Activated CD4-positive, alpha-beta memory T cell treated with anti-CD3 and anti-CD28 coated beads, Interleukin-2, amount 10 ng/mL, durations not matched to agents 7 days and 5 days (primary cell): ENCODE measurements at regions not wholly inside any gene's neighbourhood (a gene's known extent, or its start where the extent isn't known, plus 50 kb on each side); places are given as distances from the start of the nearest gene placed in this dataset.

Experiments
- CTCF ChIA-PET: fragments of 350-600 bp; sonication (Branson Sonifier 250); formaldehyde crosslinking; loops from one replicate; lab custom pipeline; 2021; ENCODE audit warnings: antibody characterized with exemption, inconsistent platforms; lab: Charles Lee
- POLR2A ChIA-PET: fragments of 350-600 bp; sonication (Branson Sonifier 250); formaldehyde crosslinking; loops from one replicate; lab custom pipeline; 2021; ENCODE audit warnings: antibody characterized with exemption; lab: Charles Lee
- DNase-seq: peaks from one replicate; pipeline ENCODE4 v3.0.0-alpha.2; 2020
- H3K27ac Mint-ChIP-seq: one replicate; pipeline ENCODE4 v1.8.0; 2021; ENCODE audit warnings: mild to moderate bottlenecking, mixed read lengths
- H3K27me3 Mint-ChIP-seq: one replicate; pipeline ENCODE4 v1.8.0; 2021; ENCODE audit warnings: mixed read lengths
- H3K36me3 Mint-ChIP-seq: one replicate; pipeline ENCODE4 v1.8.0; 2021; ENCODE audit warnings: low read depth, mixed read lengths
- H3K4me1 Mint-ChIP-seq: one replicate; pipeline ENCODE4 v1.8.0; 2021; ENCODE audit warnings: mixed read lengths
- H3K4me3 Mint-ChIP-seq: one replicate; pipeline ENCODE4 v1.8.0; 2021; ENCODE audit warnings: mild to moderate bottlenecking, mixed read lengths
- H3K9me3 Mint-ChIP-seq: one replicate; pipeline ENCODE4 v1.8.0; 2021; ENCODE audit warnings: mixed read lengths

DNA sequence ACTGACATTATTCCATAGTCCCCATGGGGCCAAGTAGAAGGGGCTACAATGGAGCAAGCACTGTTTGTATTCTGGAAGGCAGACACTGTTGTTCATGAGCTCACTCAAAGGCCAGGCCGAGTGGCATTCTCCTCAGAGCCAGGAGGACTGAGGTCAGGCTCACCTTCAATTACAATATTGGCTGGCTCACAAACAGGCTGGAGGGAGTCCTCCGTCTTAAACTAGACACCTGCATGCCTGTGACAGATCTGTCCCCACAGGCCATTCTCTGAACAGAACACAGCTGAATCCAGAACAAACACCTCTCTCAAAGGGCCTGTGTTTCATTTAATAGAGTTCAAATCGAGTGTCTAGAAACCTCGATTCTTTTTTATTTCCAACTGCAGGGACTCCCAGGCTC is 347.4 kb upstream of the PPP2R3A start:
- Mint-ChIP-seq H3K27me3 (no peaks in the 10 kb centered on the region), H3K9me3 (no peaks in the 10 kb centered on the region), H3K4me1 (no peaks in the 10 kb centered on the region), H3K36me3 (no peaks in the 10 kb centered on the region), H3K27ac (no peak overlapping the region), H3K4me3 (no peak overlapping the region)
- ChIA-PET CTCF (no interaction called here), POLR2A (no interaction called here)
- DNase-seq: no peak

DNA sequence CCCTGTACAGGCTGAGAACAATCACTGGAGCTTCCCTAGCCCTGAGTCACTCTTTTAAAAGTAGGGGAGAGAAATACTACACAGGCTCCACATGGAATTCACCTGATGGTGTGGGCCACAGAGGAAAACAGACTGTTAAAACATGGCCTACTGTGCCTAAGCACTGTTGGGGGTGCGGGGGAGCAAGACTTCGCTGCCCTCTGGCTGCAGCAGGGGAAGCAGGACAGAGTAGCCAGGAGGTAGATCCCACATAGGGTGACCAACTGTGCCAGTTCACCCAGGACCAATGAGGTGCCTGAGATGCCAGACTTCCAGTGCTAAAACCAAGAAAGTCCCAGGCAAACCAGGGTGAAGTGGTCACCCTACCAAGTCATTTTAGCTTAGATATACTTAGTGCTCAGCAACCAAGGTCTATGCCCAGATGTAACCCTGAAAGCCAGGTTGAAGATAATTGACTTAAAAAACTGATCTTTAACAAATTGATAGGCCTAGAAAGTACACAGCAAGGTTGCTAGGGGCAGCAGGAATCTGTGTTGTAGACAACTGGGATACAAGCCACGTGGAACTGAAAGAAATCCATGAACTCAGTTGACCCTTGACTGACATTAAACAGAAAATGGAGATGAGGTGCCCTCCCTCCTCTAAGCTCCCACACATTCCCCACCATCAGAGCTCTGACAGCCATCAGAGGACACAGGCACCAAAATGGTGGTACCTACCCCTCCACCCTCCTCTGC is 344.2 kb upstream of the PPP2R3A start:
- no peak for DNase-seq
- H3K9me3 Mint-ChIP-seq: no peaks in the 10 kb centered on the region
- H3K4me3 Mint-ChIP-seq: no peak overlapping the region
- no peaks in the 10 kb centered on the region for H3K36me3 Mint-ChIP-seq
- ChIA-PET CTCF (no interaction called here), POLR2A (no interaction called here)
- no peaks in the 10 kb centered on the region for H3K27me3 Mint-ChIP-seq
- no peaks in the 10 kb centered on the region for H3K4me1 Mint-ChIP-seq
- H3K27ac Mint-ChIP-seq: no peak overlapping the region

- Mint-ChIP-seq H3K9me3 (no peaks in the 10 kb centered on the region), H3K4me1 (no peaks in the 10 kb centered on the region), H3K27ac (no peak overlapping the region), H3K36me3 (no peaks in the 10 kb centered on the region), H3K27me3 (no peaks in the 10 kb centered on the region), H3K4me3 (no peak overlapping the region)
- no peak for DNase-seq
- POLR2A ChIA-PET: no interaction called here
- CTCF ChIA-PET: no interaction called here
These were observed 343.3 kb upstream of the PPP2R3A start for GRCh38 chr3:135622215-135622614.

DNA sequence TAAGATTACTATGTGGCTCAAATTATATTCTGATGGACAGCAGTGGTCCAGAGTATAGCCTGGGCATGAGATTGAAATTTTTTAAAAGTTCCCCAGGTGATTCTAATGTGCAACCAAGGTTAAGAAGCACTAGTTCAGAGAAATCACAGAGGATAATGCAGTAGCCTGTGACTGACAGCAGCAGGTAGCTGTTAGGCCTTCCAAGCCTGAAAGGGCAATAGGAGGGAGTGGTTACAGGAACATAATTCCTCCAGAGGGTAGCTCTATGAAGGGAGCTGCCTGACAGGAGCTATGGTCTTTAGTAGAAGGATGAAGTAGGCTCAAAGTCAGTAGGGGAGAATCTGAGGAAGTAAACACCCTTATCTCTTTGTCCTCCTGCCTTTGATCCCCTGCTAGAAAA is 342.9 kb upstream of the PPP2R3A start:
- H3K27me3 Mint-ChIP-seq: no peaks in the 10 kb centered on the region
- no peaks in the 10 kb centered on the region for H3K4me1 Mint-ChIP-seq
- CTCF ChIA-PET: no interaction called here
- POLR2A ChIA-PET: no interaction called here
- no peak for DNase-seq
- H3K36me3 Mint-ChIP-seq: no peaks in the 10 kb centered on the region
- no peak overlapping the region for H3K4me3 Mint-ChIP-seq
- H3K27ac Mint-ChIP-seq: no peak overlapping the region
- H3K9me3 Mint-ChIP-seq: no peaks in the 10 kb centered on the region

GRCh38 chr3:135623558-135623957 is 342.0 kb upstream of the PPP2R3A start:
- POLR2A ChIA-PET: no interaction called here
- H3K36me3 Mint-ChIP-seq: no peaks in the 10 kb centered on the region
- CTCF ChIA-PET: no interaction called here
- no peak overlapping the region for H3K27ac Mint-ChIP-seq
- H3K4me3 Mint-ChIP-seq: no peak overlapping the region
- H3K4me1 Mint-ChIP-seq: no peaks in the 10 kb centered on the region
- DNase-seq: no peak
- H3K9me3 Mint-ChIP-seq: no peaks in the 10 kb centered on the region
- H3K27me3 Mint-ChIP-seq: no peaks in the 10 kb centered on the region

GRCh38 chr3:135627057-135627456 is 338.5 kb upstream of the PPP2R3A start:
- H3K27ac Mint-ChIP-seq: no peak overlapping the region
- ChIA-PET POLR2A (no interaction called here), CTCF (no interaction called here)
- H3K36me3 Mint-ChIP-seq: no peaks in the 10 kb centered on the region
- DNase-seq: no peak
- H3K4me3 Mint-ChIP-seq: no peak overlapping the region
- H3K27me3 Mint-ChIP-seq: no peaks in the 10 kb centered on the region
- H3K4me1 Mint-ChIP-seq: no peaks in the 10 kb centered on the region
- H3K9me3 Mint-ChIP-seq: no peaks in the 10 kb centered on the region

- ChIA-PET CTCF (no interaction called here), POLR2A (no interaction called here)
- Mint-ChIP-seq H3K4me3 (no peak overlapping the region), H3K27ac (no peak overlapping the region), H3K36me3 (no peaks in the 10 kb centered on the region), H3K27me3 (no peaks in the 10 kb centered on the region), H3K4me1 (no peaks in the 10 kb centered on the region), H3K9me3 (no peaks in the 10 kb centered on the region)
- DNase-seq: no peak
These were observed 335.7 kb upstream of the PPP2R3A start for GRCh38 chr3:135629701-135630408.

DNA sequence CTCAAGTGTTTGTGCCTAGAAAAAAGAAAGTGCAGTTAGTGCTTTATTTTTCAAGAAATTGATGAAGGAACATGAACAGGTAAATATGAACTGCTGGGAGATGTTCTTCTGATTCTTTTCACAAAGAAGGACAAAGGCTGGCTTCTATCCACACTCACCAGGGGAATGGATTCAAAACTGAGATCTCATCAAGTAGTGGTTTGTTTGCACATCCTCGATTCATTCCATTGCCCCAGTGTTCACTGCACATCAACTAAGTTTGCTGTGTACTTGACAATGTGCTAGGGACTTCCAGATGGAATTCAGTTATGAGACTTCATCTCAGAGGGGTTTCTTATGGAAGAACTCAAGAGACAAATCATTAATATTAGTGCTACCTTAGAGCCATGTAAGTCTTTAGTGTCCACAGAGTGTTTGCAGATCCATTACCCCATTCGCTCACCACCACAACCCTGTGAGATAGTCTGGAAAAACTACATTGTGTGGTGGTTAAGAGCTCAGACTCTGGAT is 332.9 kb upstream of the PPP2R3A start:
- ChIA-PET POLR2A (no interaction called here), CTCF (no interaction called here)
- H3K27ac Mint-ChIP-seq: no peak overlapping the region

DNA sequence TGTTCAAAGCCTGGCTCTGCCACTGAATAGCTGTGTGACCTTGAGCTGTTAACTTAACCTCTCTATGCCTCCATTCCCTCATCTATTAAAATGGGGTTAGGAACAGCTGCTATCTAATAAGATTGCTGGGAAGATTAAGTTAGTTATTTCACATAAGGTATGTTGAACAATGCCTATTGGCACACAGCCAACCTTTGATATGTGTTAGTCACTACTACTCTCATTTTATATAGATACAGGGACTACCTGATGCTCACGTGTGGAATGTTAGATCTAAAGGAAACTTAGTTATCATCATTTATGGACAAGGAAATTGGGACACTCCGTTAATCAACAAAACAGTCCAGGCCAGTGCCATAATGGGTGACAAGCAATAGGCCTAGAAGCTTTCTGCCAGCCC is 332.4 kb upstream of the PPP2R3A start:
- POLR2A ChIA-PET: no interaction called here
- H3K9me3 Mint-ChIP-seq: no peaks in the 10 kb centered on the region
- H3K27ac Mint-ChIP-seq: no peak overlapping the region
- no peaks in the 10 kb centered on the region for H3K27me3 Mint-ChIP-seq
- no peak for DNase-seq
- H3K36me3 Mint-ChIP-seq: no peaks in the 10 kb centered on the region
- no peak overlapping the region for H3K4me3 Mint-ChIP-seq
- CTCF ChIA-PET: no interaction called here
- H3K4me1 Mint-ChIP-seq: no peaks in the 10 kb centered on the region

More for the DNA sequence above, 332.9 kb upstream of the PPP2R3A start:
- DNase-seq: no peak
- Mint-ChIP-seq H3K4me1 (no peaks in the 10 kb centered on the region), H3K27me3 (no peaks in the 10 kb centered on the region), H3K9me3 (no peaks in the 10 kb centered on the region), H3K4me3 (no peak overlapping the region), H3K36me3 (no peaks in the 10 kb centered on the region)

- ChIA-PET POLR2A (no interaction called here), CTCF (no interaction called here)
- Mint-ChIP-seq H3K4me1 (no peaks in the 10 kb centered on the region), H3K36me3 (no peaks in the 10 kb centered on the region), H3K9me3 (no peaks in the 10 kb centered on the region), H3K27ac (no peak overlapping the region), H3K4me3 (no peak overlapping the region), H3K27me3 (no peaks in the 10 kb centered on the region)
- no peak for DNase-seq
These were observed 328.9 kb upstream of the PPP2R3A start for GRCh38 chr3:135636596-135636995.

DNA sequence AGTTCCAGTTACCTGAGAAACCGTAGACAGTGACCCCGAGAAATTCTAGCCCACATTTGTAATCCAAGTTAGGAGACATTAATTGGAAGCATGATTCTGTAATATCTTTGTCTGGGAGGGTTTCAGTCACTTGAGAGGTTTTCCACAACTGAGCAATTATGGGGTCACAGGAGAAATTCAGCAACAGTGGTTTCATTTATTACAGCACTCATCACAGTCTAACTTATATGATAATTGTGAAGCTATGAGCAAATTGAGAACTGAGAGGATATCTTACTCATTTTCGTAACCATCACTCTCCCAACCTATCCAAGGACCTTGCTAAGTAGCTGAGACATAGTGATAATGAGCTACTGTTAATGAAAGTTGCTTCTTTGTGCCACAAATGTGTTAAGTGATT is 328.5 kb upstream of the PPP2R3A start:
- no peak overlapping the region for H3K27ac Mint-ChIP-seq
- no peak overlapping the region for H3K4me3 Mint-ChIP-seq
- no peaks in the 10 kb centered on the region for H3K4me1 Mint-ChIP-seq
- CTCF ChIA-PET: no interaction called here
- H3K36me3 Mint-ChIP-seq: no peaks in the 10 kb centered on the region
- no peaks in the 10 kb centered on the region for H3K9me3 Mint-ChIP-seq
- H3K27me3 Mint-ChIP-seq: no peaks in the 10 kb centered on the region
- POLR2A ChIA-PET: no interaction called here
- no peak for DNase-seq

DNA sequence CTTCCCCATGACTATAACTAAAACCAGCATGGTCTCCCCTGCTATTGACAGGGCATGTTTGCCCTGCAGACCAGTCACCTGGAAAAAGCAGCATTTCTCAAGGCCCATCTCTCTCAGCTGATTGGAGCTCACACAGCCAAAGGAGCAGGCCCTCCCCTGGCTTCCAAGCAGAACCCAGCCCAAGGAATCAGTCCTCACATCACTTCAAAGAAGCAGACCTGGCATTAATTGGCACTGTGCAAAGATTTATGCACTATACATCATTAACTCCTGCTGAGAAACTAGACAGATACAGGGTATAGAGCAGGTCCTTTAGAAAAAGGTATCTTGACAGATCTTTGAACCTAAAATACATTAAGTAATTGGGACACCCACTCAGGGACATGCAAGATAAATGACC is 323.8 kb upstream of the PPP2R3A start:
- no peak overlapping the region for H3K27ac Mint-ChIP-seq
- no peak for DNase-seq
- no peak overlapping the region for H3K4me3 Mint-ChIP-seq
- ChIA-PET CTCF (no interaction called here), POLR2A (no interaction called here)
- H3K4me1 Mint-ChIP-seq: no peaks in the 10 kb centered on the region
- no peaks in the 10 kb centered on the region for H3K27me3 Mint-ChIP-seq
- no peaks in the 10 kb centered on the region for H3K9me3 Mint-ChIP-seq
- no peaks in the 10 kb centered on the region for H3K36me3 Mint-ChIP-seq

- no peak for DNase-seq
- no peaks in the 10 kb centered on the region for H3K36me3 Mint-ChIP-seq
- H3K4me1 Mint-ChIP-seq: no peaks in the 10 kb centered on the region
- no peaks in the 10 kb centered on the region for H3K27me3 Mint-ChIP-seq
- peaks cover 8% of the 10 kb centered on the region for H3K9me3 Mint-ChIP-seq
- ChIA-PET POLR2A (no interaction called here), CTCF (no interaction called here)
- H3K4me3 Mint-ChIP-seq: no peak overlapping the region
- no peak overlapping the region for H3K27ac Mint-ChIP-seq
These were observed 320.0 kb upstream of the PPP2R3A start for GRCh38 chr3:135645541-135645940.

GRCh38 chr3:135646873-135647272 is 318.7 kb upstream of the PPP2R3A start:
- no peaks in the 10 kb centered on the region for H3K27me3 Mint-ChIP-seq
- no peak overlapping the region for H3K27ac Mint-ChIP-seq
- ChIA-PET POLR2A (no interaction called here), CTCF (no interaction called here)
- H3K4me3 Mint-ChIP-seq: no peak overlapping the region
- no peaks in the 10 kb centered on the region for H3K4me1 Mint-ChIP-seq
- no peak for DNase-seq
- no peaks in the 10 kb centered on the region for H3K36me3 Mint-ChIP-seq
- H3K9me3 Mint-ChIP-seq: peaks cover 8% of the 10 kb centered on the region
